ENCODE measurements at regions not wholly inside any gene's neighbourhood (a gene's known extent, or its start where the extent isn't known, plus 50 kb on each side); places are given as distances from the start of the nearest gene placed in this dataset.

DNA sequence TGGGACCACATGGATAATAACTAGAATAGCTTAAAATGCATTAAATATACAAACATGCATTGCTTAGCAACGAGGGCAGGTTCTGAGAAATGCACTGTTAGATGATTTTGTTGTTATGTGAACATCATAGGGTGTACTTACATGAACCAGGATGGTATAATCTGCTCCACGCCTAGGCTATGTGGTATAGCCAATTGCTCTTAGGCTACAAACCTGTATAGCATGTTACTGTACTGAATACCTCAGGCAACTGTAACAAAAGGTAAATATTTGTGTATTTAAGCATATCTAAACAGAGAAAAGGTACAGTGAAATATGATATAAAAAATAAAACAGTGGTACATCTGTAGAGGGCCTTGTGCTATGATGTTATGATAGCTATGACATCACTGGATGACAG is 169.2 kb upstream of the IL15 start:
- TF ChIP-seq, protein P1, sequence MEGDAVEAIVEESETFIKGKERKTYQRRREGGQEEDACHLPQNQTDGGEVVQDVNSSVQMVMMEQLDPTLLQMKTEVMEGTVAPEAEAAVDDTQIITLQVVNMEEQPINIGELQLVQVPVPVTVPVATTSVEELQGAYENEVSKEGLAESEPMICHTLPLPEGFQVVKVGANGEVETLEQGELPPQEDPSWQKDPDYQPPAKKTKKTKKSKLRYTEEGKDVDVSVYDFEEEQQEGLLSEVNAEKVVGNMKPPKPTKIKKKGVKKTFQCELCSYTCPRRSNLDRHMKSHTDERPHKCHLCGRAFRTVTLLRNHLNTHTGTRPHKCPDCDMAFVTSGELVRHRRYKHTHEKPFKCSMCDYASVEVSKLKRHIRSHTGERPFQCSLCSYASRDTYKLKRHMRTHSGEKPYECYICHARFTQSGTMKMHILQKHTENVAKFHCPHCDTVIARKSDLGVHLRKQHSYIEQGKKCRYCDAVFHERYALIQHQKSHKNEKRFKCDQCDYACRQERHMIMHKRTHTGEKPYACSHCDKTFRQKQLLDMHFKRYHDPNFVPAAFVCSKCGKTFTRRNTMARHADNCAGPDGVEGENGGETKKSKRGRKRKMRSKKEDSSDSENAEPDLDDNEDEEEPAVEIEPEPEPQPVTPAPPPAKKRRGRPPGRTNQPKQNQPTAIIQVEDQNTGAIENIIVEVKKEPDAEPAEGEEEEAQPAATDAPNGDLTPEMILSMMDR (conservative IDR thresholded peaks at IDR 0.05; ENCODE audit: low read depth, low read length): no peak
- no peak for TF ChIP-seq EZH2 (IDR thresholded peaks at IDR 0.05; ENCODE audit: borderline replicate concordance, low read depth, low read length, poor library complexity, severe bottlenecking)

Measured in A673 (cell line).